HFFc6 (cell line): ENCODE measurements at regions not wholly inside any gene's neighbourhood (a gene's known extent, or its start where the extent isn't known, plus 50 kb on each side); places are given as distances from the start of the nearest gene placed in this dataset.

ENCODE experiments used
- DNase-seq: peaks from one replicate; pipeline ENCODE4 v3.0.0-alpha.2; 2018
- H3K27ac Mint-ChIP-seq: 2 replicates; pipeline ENCODE4 v1.8.0; 2020; ENCODE audit warnings: mild to moderate bottlenecking, mixed read lengths
- H3K27me3 Mint-ChIP-seq: 2 replicates; pipeline ENCODE4 v1.8.0; 2021; ENCODE audit warnings: mild to moderate bottlenecking, moderate library complexity, mixed read lengths; ENCODE audit not compliant: insufficient read depth
- H3K36me3 Mint-ChIP-seq: 2 replicates; pipeline ENCODE4 v1.8.0; 2021; ENCODE audit warnings: low read depth, mixed read lengths
- H3K4me1 Mint-ChIP-seq: 2 replicates; pipeline ENCODE4 v1.8.0; 2020; ENCODE audit warnings: low read depth, mixed read lengths
- H3K4me3 Mint-ChIP-seq: 2 replicates; pipeline ENCODE4 v1.8.0; 2020; ENCODE audit warnings: mild to moderate bottlenecking, moderate library complexity, mixed read lengths
- H3K9me3 Mint-ChIP-seq: 2 replicates; pipeline ENCODE4 v1.8.0; 2020; ENCODE audit warnings: mild to moderate bottlenecking, mixed read lengths
- CTCF ChIP-seq: fragments of 200-600 bp; sonication (generic); IDR thresholded peaks from 2 replicates; pipeline ENCODE4 v1.5.0; 2021; ENCODE audit warnings: antibody characterized with exemption, mild to moderate bottlenecking

- Mint-ChIP-seq H3K36me3 (peaks cover 44% of the 10 kb centered on the region), H3K9me3 (no peaks in the 10 kb centered on the region), H3K27ac (no peak overlapping the region), H3K4me3 (no peak overlapping the region), H3K4me1 (peaks cover 61% of the 10 kb centered on the region), H3K27me3 (no peaks in the 10 kb centered on the region)
- no peak for DNase-seq
- no peak for TF ChIP-seq CTCF
These were observed 633.4 kb downstream of the PSAT1 start for GRCh38 chr9:78930281-78930680.

- Mint-ChIP-seq H3K27me3 (no peaks in the 10 kb centered on the region), H3K4me1 (peaks cover 69% of the 10 kb centered on the region), H3K4me3 (peak overlapping the region; percentile 32), H3K27ac (peak overlapping the region; percentile 74), H3K36me3 (peaks cover 54% of the 10 kb centered on the region), H3K9me3 (no peaks in the 10 kb centered on the region)
- no peak for TF ChIP-seq CTCF
- DNase-seq, result peak; percentile 71
These were observed 636.1 kb downstream of the PSAT1 start for GRCh38 chr9:78932849-78933627.

- no peaks in the 10 kb centered on the region for H3K27me3 Mint-ChIP-seq
- no peak for TF ChIP-seq CTCF
- DNase-seq, result no peak
These were observed 636.9 kb upstream of the TLE4 start for GRCh38 chr9:78934880-78935279.

GRCh38 chr9:78938821-78939220 lies 632.9 kb upstream of the TLE4 start:
- H3K36me3 Mint-ChIP-seq, result peaks cover 27% of the 10 kb centered on the region
- DNase-seq, result no peak
- no peak overlapping the region for H3K27ac Mint-ChIP-seq
- TF ChIP-seq CTCF, result no peak
- H3K4me1 Mint-ChIP-seq, result peaks cover 65% of the 10 kb centered on the region
- no peaks in the 10 kb centered on the region for H3K9me3 Mint-ChIP-seq
- H3K27me3 Mint-ChIP-seq, result no peaks in the 10 kb centered on the region
- H3K4me3 Mint-ChIP-seq, result no peak overlapping the region

More at GRCh38 chr9:78934880-78935279, 636.9 kb upstream of the TLE4 start:
- H3K36me3 Mint-ChIP-seq, result peaks cover 36% of the 10 kb centered on the region
- no peaks in the 10 kb centered on the region for H3K9me3 Mint-ChIP-seq
- peaks cover 75% of the 10 kb centered on the region for H3K4me1 Mint-ChIP-seq
- no peak overlapping the region for H3K4me3 Mint-ChIP-seq
- H3K27ac Mint-ChIP-seq, result peak overlapping the region; percentile 27

- Mint-ChIP-seq H3K4me1 (peaks cover 59% of the 10 kb centered on the region), H3K36me3 (peaks cover 27% of the 10 kb centered on the region), H3K9me3 (no peaks in the 10 kb centered on the region), H3K4me3 (no peak overlapping the region), H3K27me3 (no peaks in the 10 kb centered on the region), H3K27ac (no peak overlapping the region)
- no peak for DNase-seq
- no peak for TF ChIP-seq CTCF
These were observed 632.3 kb upstream of the TLE4 start for GRCh38 chr9:78939311-78940065.
